Testis (tissue), 2 donors: ENCODE measurements at regions not wholly inside any gene's neighbourhood (a gene's known extent, or its start where the extent isn't known, plus 50 kb on each side); places are given as distances from the start of the nearest gene placed in this dataset.

Source experiments
- DNase-seq: peaks from one replicate; pipeline ENCODE4 v3.0.0-alpha.2; 2019
- H3K27ac ChIP-seq, 2 donors: fragments of 200-600 bp; sonication (generic); one replicate each; pipeline ENCODE4 v1.5.1; 2019
- H3K27me3 ChIP-seq: fragments of 200-600 bp; sonication (generic); one replicate; pipeline ENCODE4 v1.5.1; 2019
- H3K36me3 ChIP-seq: fragments of 200-600 bp; sonication (generic); one replicate; pipeline ENCODE4 v1.5.1; 2017; ENCODE audit warnings: low read depth; ENCODE audit errors: missing control alignments
- H3K4me1 ChIP-seq: fragments of 200-600 bp; sonication (generic); one replicate; pipeline ENCODE4 v1.5.1; 2019
- H3K4me3 ChIP-seq, 2 donors: fragments of 200-600 bp; sonication (generic); one replicate each; pipeline ENCODE4 v1.5.1; 2017 to 2019
- H3K9me3 ChIP-seq: fragments of 200-600 bp; sonication (generic); one replicate; pipeline ENCODE4 v1.5.1; 2017
- POLR2A ChIP-seq: fragments of 450-650 bp; IDR thresholded peaks from one replicate; pipeline ENCODE4 v1.6.1; 2017; ENCODE audit warnings: antibody characterized with exemption, mild to moderate bottlenecking, moderate library complexity
- WGBS, 2 donors: methylation state at CpG; one replicate each; pipeline ENCODE4 v1.1.5; 2018; 5-methylcytosine and 5-hydroxymethylcytosine counted together
- intact Hi-C: fragments of 100-400 bp; cut with DNase I; formaldehyde crosslinking; loops from one replicate; pipeline ENCODE4 v1.15.1; 2023; ENCODE audit warnings: low total_unique reads
- TF ChIP-seq, protein P1 (sequence below), 3 experiments: fragments of 450-650 bp in 2 of 3; fragments of 200-600 bp in 1 of 3; sonication (generic) in 1 of 3; IDR thresholded peaks; one replicate each; pipeline ENCODE4 v1.5.1; 2016 to 2019; ENCODE audit warnings: antibody characterized with exemption in 3 of 3, mild to moderate bottlenecking in 2 of 3, moderate library complexity in 1 of 3

DNA sequence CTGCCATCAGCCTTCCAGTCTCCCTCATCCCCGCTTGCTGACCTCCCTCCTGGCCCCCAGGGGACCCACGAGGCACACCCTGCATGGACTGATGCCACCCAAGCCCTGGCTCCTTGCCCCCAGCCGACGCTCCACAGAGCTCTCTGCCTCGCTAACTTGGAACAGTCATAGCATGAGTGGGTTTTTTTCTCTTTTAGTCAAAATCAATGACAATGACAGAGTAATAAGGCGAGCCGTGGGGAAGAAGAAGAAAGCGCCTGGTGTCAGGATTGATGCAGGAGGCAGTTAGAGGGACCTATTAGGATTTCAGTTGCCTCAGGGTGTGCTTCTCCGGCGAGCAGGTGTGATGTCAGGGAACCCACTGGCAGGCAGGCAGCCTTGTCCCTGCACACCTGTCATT is 176.3 kb upstream of the TNRC6C start:
- WGBS, 2 donors = 85 to 92% methylated on average over 10 of the region's 10 CpGs
- no peak for DNase-seq
- Histone ChIP-seq H3K9me3 (no peaks in the 10 kb centered on the region), H3K36me3 (no peaks in the 10 kb centered on the region), H3K4me1 (peaks cover 14% of the 10 kb centered on the region), H3K27me3 (no peaks in the 10 kb centered on the region), H3K4me3 (no peak overlapping the region), H3K27ac (no peak overlapping the region)
- intact Hi-C loops = no loop called here
- TF ChIP-seq, protein P1, sequence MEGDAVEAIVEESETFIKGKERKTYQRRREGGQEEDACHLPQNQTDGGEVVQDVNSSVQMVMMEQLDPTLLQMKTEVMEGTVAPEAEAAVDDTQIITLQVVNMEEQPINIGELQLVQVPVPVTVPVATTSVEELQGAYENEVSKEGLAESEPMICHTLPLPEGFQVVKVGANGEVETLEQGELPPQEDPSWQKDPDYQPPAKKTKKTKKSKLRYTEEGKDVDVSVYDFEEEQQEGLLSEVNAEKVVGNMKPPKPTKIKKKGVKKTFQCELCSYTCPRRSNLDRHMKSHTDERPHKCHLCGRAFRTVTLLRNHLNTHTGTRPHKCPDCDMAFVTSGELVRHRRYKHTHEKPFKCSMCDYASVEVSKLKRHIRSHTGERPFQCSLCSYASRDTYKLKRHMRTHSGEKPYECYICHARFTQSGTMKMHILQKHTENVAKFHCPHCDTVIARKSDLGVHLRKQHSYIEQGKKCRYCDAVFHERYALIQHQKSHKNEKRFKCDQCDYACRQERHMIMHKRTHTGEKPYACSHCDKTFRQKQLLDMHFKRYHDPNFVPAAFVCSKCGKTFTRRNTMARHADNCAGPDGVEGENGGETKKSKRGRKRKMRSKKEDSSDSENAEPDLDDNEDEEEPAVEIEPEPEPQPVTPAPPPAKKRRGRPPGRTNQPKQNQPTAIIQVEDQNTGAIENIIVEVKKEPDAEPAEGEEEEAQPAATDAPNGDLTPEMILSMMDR (IDR thresholded peaks at IDR 0.05) = no peak
- TF ChIP-seq POLR2A = no peak

DNA sequence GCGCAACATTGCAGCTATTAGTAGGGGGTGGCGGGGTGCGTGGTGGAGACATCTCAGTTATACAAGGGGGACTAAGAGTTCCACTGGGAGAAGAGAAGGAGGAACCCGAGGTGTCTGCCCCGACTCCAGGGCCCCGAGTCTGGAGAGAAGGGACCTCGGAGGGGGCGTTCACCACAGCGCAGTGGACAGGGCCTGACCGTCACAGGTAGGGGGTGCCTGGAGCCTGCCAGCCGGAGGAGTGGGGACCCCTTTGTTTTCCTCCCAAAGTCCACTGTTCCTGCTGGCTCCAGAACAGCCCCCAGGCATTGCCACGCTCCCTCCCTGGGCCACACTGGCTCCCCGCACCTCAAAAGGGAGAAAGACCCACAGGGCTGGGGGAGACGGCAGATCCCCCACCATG is 175.9 kb upstream of the TNRC6C start:
- no peaks in the 10 kb centered on the region for H3K9me3 ChIP-seq
- H3K27ac ChIP-seq = no peak overlapping the region
- no peak overlapping the region for H3K4me3 ChIP-seq
- no peak for TF ChIP-seq POLR2A
- TF ChIP-seq, protein P1 (IDR thresholded peaks at IDR 0.05) = no peak
- peaks cover 14% of the 10 kb centered on the region for H3K4me1 ChIP-seq
- WGBS, 2 donors = 94 to 100% methylated on average over 11 to 14 of the region's 14 CpGs
- no peaks in the 10 kb centered on the region for H3K27me3 ChIP-seq
- intact Hi-C loops = no loop called here
- no peaks in the 10 kb centered on the region for H3K36me3 ChIP-seq
- no peak for DNase-seq

DNA sequence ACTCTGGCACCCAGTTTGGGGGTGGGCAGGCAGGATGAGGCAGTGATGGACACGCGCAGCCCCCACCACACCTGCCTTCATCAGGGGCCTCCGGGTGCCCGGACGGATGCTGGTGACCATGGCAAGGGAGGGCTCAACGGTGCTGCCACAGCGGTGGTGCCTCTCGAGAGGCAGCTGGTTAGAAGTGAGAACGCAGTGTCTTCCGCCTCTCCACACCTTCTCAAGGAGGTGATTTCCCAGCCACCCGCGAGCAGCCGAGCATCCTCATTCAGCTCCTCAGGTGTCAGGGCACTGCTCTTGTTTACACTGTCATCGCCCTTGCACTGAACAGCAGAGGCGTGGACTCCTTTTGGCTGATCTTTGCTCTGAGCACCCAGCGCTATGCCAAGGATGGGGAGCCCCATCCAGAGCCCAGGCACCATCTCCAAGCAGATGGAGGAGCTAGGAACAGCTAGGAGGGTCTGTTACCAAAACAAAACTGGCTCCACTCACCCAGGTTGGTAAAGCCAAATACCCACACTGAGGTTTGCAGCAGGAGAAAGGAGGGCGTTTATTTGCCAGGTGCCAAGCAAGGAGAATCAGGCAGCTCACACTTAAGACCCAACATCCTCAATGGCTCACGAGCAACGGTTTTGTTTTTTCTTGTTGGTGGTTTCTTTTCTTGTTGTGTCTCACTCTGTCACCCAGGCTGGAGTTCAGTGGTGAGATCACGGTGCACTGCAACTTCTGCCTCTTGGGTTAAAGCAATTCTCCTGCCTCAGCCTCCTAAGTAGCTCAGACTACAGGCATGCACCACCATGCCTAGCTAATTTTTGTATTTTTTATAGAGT is 174.3 kb upstream of the TNRC6C start:
- Histone ChIP-seq H3K27ac (no peak overlapping the region), H3K4me3 (no peak overlapping the region), H3K9me3 (no peaks in the 10 kb centered on the region), H3K4me1 (peaks cover 13% of the 10 kb centered on the region), H3K36me3 (no peaks in the 10 kb centered on the region), H3K27me3 (no peaks in the 10 kb centered on the region)
- no peak for TF ChIP-seq POLR2A
- TF ChIP-seq, protein P1 (IDR thresholded peaks at IDR 0.05) = no peak
- WGBS, 2 donors = 88 to 93% methylated on average over 19 to 20 of the region's 20 CpGs
- DNase-seq = no peak
- intact Hi-C loops = no loop called here

DNA sequence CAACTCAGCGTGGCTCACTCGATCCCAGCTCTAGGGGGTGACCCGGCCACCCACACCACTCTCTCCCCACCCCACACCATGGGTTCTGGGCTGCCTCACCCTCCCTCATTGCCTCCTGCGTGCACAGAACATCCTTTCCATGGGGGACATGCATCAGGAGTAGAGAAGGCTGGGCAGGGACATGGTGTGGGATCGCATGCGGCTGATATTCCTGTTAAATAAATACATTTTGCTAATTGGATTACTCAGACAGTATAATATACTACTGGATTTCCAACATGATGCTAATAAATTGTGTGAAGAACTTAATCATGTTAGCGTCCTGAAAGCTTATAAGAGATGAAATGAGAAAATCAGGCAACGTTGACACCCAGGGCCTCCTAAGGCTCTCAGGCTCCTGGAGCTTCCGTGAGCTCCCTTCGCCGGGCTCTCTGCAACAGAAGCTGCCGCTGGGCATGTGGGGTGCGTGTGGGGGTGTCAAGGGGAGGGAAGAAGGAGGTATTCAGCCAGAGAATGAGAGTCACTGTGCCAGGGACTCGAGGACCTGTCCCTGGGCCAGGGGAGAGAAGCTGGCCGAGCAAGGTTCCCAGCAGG is 173.1 kb upstream of the TNRC6C start:
- H3K27ac ChIP-seq = no peak overlapping the region
- no peak overlapping the region for H3K4me3 ChIP-seq
- TF ChIP-seq, protein P1 (IDR thresholded peaks at IDR 0.05) = no peak
- no peak for TF ChIP-seq POLR2A
- intact Hi-C loops = no loop called here
- H3K36me3 ChIP-seq = no peaks in the 10 kb centered on the region
- no peaks in the 10 kb centered on the region for H3K9me3 ChIP-seq
- no peak for DNase-seq
- H3K4me1 ChIP-seq = peaks cover 1% of the 10 kb centered on the region
- H3K27me3 ChIP-seq = no peaks in the 10 kb centered on the region
- WGBS, 2 donors = 85 to 87% methylated on average over 15 of the region's 15 CpGs
